GM04504 (cell line): ENCODE measurements at regions not wholly inside any gene's neighbourhood (a gene's known extent, or its start where the extent isn't known, plus 50 kb on each side); places are given as distances from the start of the nearest gene placed in this dataset.

ENCODE experiments used
- DNase-seq: peaks from one replicate; pipeline ENCODE4 v3.0.0-alpha.2; 2012; ENCODE audit warnings: low read depth

- DNase-seq, result no peak
Observed at GRCh38 chr20:48300529-48300928, 515.2 kb upstream of the SULF2 start.

DNA sequence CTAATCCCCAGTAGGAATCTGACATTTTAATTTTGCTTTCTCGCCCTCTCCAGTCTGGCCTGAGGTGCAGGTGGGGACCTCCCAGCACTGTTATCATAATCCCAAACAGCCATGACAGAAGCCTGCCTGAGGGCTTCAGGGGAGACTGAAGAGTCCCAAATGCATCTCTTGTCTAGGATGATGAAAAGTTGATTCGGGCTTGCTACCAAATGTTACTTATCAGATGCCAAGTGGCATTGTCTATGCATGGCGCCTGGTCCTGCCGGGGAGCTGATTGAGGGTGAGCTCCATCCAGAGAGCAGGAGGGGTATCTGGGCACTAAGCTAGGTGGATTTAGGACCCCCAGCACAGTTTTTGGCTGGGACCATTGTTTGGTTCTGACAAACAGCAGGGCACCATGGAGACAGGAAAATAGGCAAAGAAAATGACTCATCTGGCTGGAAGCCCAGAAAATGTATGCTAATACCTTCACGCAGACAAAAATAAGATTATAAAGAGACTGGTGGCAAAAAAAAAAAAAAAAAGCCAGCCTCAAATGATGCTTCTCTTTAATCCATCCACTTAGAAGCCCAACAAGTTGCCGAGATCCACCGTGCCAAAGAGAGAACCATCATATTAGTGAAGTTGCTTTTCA is 513.7 kb upstream of the SULF2 start:
- peak; percentile 73 for DNase-seq

DNA sequence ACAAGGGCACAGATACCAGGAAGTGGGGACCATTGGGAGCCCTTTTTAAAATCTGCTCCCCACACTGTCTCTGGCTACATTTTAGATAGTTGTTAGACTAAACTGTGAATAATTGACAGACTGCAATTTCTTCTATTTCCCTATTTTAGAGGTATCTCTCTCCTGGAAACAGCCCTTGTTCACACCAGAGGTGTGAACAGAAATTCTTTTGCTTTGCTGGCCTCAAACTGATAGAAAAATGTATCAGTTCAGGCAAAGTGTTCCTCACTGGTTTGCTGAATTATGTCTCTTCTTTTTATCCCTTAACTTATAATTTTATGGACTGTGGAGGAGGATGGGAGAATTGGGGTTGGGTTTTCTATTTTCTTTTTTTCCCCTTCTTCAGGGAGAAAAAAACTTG is 513.2 kb upstream of the SULF2 start:
- no peak for DNase-seq

DNA sequence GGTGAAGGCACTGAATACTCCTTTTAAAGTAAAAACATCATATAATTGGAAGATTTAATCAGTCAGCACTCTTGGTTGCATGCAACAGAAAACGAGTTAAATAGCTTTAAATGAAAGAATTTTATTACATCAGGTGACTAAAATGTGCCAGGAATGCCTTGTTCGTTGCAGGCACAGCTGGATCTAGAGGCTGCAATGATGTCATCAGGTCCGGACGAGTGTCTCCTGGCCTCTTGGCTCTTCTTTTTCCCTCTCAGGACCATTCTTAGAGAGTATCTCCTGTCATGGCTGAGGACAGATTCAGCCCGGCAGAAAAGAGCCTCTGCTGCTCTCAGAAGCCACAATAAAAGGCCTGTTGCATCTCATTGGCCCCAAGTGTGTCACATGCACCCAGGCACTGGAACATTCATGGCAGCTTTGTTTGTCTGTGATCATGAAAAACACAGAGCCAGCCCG is 510.7 kb upstream of the SULF2 start:
- peak; percentile 35 for DNase-seq

- DNase-seq, result peak; percentile 87
Observed at GRCh38 chr20:48295445-48295903, 510.2 kb upstream of the SULF2 start.

- no peak for DNase-seq
Observed at GRCh38 chr20:48294942-48295341, 509.7 kb upstream of the SULF2 start.

DNA sequence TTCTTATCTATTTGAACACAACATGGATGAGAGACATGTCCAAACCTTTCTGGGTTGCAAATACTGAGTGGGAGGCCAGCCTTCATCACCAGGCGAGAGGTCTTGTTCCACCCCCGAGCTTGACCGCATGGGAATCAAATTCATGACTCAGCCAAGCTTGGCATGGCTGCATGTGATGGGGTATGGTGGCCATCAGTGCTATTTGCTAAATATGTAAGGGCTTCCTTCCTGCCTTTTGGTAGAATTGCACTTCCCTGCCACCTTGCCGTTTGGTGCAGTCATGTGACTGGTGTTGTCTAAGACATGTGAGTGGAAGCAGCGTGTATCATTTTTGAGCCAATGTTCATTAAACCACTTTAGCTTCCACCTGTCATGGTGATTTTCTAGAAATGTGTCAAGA is 508.9 kb upstream of the SULF2 start:
- DNase-seq, result no peak

GRCh38 chr20:48293671-48294070 is 508.4 kb upstream of the SULF2 start:
- DNase-seq, result no peak

DNA sequence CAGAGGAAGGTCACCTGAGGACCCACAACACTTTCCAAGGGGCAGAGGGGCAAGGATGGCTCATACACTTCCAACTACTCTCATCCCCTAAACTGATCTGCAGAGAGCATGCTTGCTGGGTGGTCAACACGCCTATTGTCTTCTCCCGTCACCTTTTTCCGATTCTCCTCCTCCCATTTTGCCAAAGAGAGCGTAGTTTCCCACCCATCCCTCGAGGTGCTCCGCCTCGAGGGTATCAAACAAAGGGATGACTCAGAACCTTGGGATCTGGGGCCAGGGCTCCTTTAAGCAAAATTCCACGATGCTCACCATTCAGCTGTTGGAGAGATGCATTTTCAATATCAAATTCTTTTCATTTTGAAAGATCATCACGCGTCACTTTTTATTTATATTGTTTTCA is 507.5 kb upstream of the SULF2 start:
- no peak for DNase-seq

DNA sequence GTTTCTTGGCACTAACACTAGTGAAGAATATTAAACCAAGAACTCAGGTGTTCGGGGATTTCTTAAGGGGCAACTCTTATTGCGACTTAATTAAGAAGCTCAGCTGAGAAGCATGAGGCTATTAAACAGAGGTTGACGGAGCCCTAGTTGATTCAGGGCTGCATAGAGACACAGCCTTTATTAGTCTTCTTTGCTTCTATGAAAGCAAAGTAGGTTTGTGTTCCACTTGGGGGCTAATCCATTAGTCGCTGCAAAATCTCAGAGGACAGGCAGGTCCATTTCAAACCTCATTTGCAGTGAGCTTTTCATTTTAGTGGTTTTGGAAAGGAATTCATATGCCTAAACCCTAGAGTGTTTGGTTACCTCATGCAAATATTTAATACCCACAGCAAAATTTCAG is 506.6 kb upstream of the SULF2 start:
- no peak for DNase-seq

DNA sequence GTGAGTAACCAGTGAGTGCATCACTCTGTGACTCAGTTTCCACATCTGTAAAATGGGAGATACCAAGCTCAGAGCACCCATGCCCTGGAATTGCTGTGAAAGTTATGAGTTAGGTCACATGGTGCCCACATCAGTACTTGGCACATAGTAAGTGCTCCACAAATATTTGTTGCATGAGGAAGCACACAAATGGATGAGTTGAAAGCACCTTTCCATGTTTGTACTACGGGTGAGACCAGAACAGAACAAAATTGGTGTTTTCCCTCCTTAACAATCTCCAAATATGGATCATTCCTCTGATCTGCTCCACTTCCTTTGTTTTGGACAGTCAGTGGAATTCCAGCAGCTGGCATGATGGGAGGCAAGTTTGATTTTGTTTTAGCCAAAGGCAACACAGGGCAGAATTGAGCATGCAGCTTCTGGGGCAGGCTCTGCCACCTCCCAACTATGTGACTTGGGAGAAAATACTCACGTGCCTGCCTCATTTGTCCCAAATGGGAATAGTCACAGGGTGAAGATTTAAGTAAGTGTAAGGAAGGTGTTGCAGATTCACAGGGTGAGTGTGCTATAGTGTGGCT is 503.7 kb upstream of the SULF2 start:
- DNase-seq, result no peak

DNA sequence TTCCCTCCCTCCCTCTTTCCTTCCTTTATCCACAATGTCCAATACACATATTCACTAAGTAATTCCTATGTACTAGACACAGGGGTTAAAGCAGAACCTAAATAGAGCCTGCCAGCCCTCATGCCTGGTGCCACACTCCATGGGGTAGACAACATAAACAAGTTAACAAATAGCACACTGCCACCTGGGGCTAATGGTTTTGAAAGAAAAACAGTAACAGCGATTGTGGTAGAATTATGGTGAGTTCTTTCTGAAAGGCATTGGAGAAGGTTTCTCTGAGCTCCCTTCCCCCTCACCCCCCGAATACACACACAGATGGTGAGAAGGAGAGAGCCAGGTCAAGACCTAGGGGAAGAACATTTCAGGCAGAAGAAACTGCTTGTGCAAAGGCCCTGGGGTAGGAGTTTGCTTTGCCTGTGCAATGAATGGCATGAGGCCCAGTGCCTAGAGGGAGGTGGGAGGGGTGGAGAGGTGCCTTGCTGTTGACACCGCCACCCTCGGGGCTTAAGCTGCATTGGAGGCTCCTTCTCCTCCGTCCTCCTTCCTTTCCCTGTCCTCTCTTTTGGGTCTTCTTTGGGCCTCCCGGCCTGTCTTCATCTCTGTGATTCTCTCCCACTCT is 502.4 kb upstream of the SULF2 start:
- no peak for DNase-seq

DNA sequence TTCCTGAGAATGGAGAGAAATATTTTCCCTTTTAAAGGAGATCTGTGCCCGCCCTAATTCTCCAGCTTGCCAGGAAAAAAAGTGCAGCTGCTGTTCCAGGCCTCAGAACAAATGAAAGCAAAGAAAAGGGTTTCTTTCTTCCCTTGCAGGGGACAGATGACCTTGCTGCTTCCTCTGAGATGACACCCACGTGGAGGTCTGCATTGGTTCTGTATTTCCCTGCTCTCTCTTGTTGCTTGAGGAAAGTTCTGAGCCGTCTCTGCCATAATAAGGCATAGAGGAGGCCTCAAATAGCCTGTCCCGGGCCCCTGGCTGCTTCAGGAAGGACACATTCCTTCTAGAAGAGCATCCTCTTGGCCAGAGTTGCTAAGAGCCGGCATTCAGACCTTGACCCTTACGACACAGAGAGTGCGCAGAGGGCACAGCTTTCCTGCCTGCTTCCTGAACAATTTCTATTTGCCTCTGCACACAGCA is 501.8 kb upstream of the SULF2 start:
- DNase-seq, result no peak

DNA sequence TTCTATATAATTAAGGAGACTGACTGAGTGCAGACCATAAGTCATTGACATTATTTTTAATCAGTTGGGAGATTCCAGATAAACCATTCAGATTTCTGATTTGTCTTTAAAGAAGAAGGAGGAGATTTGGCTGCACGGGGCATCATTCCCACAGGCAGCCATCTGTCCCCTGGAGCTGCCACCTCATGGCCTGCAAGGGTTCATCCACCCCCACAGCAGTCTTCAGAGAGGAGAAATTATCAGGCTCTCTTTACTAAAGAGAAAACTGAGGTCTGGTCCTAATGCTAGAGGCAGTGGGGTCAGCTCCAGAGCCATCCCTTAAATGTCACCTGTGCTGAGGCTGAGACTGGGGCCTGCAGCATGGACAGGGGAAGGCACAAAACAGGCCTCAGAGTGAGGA is 501.3 kb upstream of the SULF2 start:
- no peak for DNase-seq

- no peak for DNase-seq
Observed at GRCh38 chr20:48285656-48286055, 500.4 kb upstream of the SULF2 start.

- DNase-seq, result no peak
Observed at GRCh38 chr20:48284837-48285236, 499.6 kb upstream of the SULF2 start.

DNA sequence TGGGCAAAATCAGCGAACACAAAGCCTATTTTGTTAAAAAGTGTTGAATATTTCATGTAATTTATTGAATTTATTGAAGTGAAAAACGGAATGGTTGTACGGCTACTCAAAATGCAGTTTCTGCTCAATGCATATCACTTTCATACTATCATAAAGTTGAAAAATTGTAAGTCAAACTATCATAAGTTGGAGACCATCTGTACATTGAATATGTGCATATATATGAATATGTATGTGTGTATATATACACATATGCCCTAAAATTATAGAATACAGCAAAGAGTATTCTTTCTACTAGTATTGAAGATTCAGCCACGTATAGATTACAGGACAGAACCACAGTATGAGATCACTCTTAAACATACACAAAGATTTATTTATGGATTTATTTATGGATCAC is 499.0 kb upstream of the SULF2 start:
- DNase-seq, result no peak

GRCh38 chr20:48283470-48284110 is 498.3 kb upstream of the SULF2 start:
- no peak for DNase-seq

DNA sequence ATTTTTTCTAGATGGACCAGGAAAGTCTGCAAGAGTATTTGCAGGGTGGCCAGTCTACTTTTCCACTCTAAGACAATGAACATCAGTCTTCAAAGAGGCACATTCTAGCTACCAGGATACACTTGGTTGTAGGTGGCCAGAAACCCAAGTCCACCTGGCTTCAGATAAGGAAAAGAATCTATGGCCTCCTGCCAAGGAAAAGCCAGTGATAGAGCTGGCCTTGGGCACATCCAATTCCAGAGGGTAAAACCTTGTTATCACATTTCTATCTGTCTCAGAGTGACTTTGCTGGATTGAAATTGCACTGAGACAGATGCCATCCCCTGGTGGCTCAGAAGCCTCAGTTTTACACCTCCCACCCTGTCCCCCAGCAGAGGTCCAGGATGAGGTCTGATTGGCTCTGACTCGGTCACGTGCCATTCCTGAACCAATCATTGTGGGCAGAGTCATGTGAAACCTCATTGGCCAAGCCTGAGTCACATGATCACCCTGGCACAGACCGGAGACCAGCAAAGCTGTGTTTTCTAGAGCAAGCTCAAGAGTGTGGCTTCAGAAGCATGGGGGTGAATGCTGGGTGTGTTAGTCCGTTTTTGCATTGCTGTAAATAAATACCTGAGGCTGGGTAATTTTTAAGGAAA is 497.4 kb upstream of the SULF2 start:
- no peak for DNase-seq

- DNase-seq, result no peak
Observed at GRCh38 chr20:48281501-48281900, 496.2 kb upstream of the SULF2 start.

GRCh38 chr20:48278961-48279481 is 493.7 kb upstream of the SULF2 start:
- no peak for DNase-seq

DNA sequence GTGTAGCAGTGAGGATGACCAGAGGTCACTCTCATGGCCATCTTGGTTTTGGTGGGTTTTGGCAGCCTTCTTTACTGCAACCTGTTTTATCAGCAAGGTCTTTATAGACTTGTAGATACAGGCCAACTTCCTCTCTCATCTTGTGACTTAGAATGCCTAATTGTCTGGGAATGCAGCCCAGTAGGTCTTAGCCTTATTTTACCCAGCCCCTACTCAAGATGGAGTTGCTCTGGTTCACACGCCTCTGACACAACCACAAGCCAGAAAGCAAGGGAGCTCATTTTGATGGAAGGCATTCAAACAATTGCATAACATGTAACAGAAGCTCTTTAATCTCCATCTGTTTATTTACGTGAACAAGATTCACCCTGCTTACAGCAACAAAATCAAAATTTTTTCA is 492.0 kb upstream of the SULF2 start:
- no peak for DNase-seq

- DNase-seq, result no peak
Observed at GRCh38 chr20:48276021-48276342, 490.7 kb upstream of the SULF2 start.
